OCI-LY3 (cell line): ENCODE measurements at regions not wholly inside any gene's neighbourhood (a gene's known extent, or its start where the extent isn't known, plus 50 kb on each side); places are given as distances from the start of the nearest gene placed in this dataset.

ENCODE experiments used
- H2AFZ ChIP-seq: fragments of 200-600, 300-600 bp; shearing (Covaris generic); 2 replicates; pipeline ENCODE4 v1.6.0; 2014; ENCODE audit warnings: antibody characterized with exemption, low read depth, low read length
- H3K27ac ChIP-seq: fragments of 200-600, 300-600 bp; sonication (generic); 2 replicates; pipeline ENCODE4 v1.5.1; 2014; ENCODE audit warnings: mild to moderate bottlenecking, low read length, moderate library complexity, mixed read lengths
- H3K27me3 ChIP-seq: fragments of 200-600, 300-600 bp; sonication (generic); 2 replicates; pipeline ENCODE4 v1.6.1; 2014; ENCODE audit warnings: low read depth, low read length, mixed read lengths
- H3K36me3 ChIP-seq: fragments of 200-600, 300-600 bp; sonication (generic); replicated peaks from 2 replicates; pipeline ENCODE3; 2014; ENCODE audit warnings: low read depth, low read length, mixed read lengths
- H3K4me1 ChIP-seq: fragments of 300-600, 200-600 bp; sonication (generic); 2 replicates; pipeline ENCODE4 v1.6.1; 2014; ENCODE audit warnings: low read length, mixed read lengths
- H3K4me2 ChIP-seq: fragments of 200-600, 300-600 bp; sonication (generic); 2 replicates; pipeline ENCODE4 v1.6.1; 2014; ENCODE audit warnings: low read length, mixed read lengths
- H3K4me3 ChIP-seq: fragments of 300-600, 200-600 bp; sonication (generic); 2 replicates; pipeline ENCODE4 v1.5.1; 2014; ENCODE audit warnings: antibody characterized with exemption, mild to moderate bottlenecking, low read length, moderate library complexity
- H3K79me2 ChIP-seq: fragments of 300-600, 200-600 bp; shearing (Covaris generic); 2 replicates; pipeline ENCODE4 v1.6.1; 2014; ENCODE audit warnings: mild to moderate bottlenecking, low read length, mixed read lengths
- H3K9ac ChIP-seq: fragments of 300-600, 200-600 bp; shearing (Covaris generic); 2 replicates; pipeline ENCODE4 v1.6.0; 2014; ENCODE audit warnings: mild to moderate bottlenecking, low read length, moderate library complexity
- H3K9me3 ChIP-seq: fragments of 200-600, 300-600 bp; shearing (Covaris generic); 2 replicates; pipeline ENCODE4 v1.6.1; 2014; ENCODE audit warnings: low read length, mixed read lengths; ENCODE audit not compliant: insufficient read depth
- H4K20me1 ChIP-seq: fragments of 200-600, 300-600 bp; sonication (generic); 2 replicates; pipeline ENCODE4 v1.6.1; 2016; ENCODE audit warnings: low read length, mixed read lengths; ENCODE audit not compliant: insufficient read depth
- EZH2phosphoT487 ChIP-seq: fragments of 200-600 bp; shearing (Covaris generic); IDR thresholded peaks from 2 replicates; pipeline ENCODE4 v1.6.1; 2018; ENCODE audit warnings: antibody characterized with exemption, mixed run types, low read depth
- TF ChIP-seq, protein P1 (sequence below): fragments of 200-600, 300-600 bp; sonication (generic); IDR thresholded peaks from 2 replicates; pipeline ENCODE4 v1.5.1; 2014; ENCODE audit warnings: antibody characterized with exemption, low read length, low read depth

DNA sequence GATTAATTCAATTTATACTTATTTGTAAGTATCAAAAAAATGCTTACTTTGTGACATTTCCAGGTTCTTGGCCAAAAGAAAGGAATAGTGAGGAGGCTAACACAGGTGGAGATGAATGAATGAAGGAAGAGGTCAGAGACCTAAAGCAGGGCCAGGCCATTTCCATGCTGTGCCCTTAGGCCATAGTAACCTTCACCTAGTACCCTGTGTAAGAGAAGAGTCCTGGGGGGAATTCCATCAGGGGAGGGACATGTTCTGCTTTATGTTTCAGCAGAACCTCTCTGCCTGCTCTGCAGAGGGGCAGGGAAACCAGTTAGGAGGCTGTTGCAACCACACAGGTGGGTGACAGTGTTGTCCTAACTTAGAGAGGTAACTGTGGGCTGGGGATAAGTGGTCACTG lies 204.2 kb upstream of the CDH20 start:
- no peak for TF ChIP-seq EZH2phosphoT487
- TF ChIP-seq, protein P1, sequence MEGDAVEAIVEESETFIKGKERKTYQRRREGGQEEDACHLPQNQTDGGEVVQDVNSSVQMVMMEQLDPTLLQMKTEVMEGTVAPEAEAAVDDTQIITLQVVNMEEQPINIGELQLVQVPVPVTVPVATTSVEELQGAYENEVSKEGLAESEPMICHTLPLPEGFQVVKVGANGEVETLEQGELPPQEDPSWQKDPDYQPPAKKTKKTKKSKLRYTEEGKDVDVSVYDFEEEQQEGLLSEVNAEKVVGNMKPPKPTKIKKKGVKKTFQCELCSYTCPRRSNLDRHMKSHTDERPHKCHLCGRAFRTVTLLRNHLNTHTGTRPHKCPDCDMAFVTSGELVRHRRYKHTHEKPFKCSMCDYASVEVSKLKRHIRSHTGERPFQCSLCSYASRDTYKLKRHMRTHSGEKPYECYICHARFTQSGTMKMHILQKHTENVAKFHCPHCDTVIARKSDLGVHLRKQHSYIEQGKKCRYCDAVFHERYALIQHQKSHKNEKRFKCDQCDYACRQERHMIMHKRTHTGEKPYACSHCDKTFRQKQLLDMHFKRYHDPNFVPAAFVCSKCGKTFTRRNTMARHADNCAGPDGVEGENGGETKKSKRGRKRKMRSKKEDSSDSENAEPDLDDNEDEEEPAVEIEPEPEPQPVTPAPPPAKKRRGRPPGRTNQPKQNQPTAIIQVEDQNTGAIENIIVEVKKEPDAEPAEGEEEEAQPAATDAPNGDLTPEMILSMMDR, result no peak
- Histone ChIP-seq H3K36me3 (no peaks in the 10 kb centered on the region), H3K4me1 (no peaks in the 10 kb centered on the region), H3K9ac (no peak overlapping the region), H3K4me2 (no peak overlapping the region), H3K4me3 (no peak overlapping the region), H3K9me3 (no peaks in the 10 kb centered on the region), H4K20me1 (no peaks in the 10 kb centered on the region), H2AFZ (no peak overlapping the region), H3K27ac (no peak overlapping the region), H3K79me2 (no peaks in the 10 kb centered on the region), H3K27me3 (no peaks in the 10 kb centered on the region)

DNA sequence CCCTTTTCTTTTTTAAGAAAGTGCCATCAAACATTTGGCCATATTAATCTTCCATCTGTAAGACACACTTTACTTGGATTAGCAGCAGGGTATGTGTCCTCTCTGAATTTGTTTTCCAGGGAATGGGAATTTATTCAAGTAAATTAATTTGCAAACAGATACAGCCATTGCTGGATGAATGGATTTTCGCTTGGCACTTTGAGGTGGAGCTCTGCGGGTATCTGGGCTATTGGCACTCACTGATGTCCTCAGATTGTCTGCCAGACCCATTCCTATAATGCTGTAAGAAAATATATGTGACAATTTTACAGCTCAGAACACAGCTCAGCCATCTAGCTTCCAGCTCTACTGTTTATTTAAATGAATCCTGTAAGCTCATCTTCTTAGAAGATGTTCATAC lies 201.2 kb upstream of the CDH20 start:
- Histone ChIP-seq H3K4me2 (no peak overlapping the region), H4K20me1 (no peaks in the 10 kb centered on the region), H3K27me3 (no peaks in the 10 kb centered on the region), H3K9ac (no peak overlapping the region), H3K4me3 (no peak overlapping the region), H2AFZ (no peak overlapping the region), H3K36me3 (no peaks in the 10 kb centered on the region), H3K79me2 (no peaks in the 10 kb centered on the region), H3K27ac (no peak overlapping the region), H3K9me3 (no peaks in the 10 kb centered on the region), H3K4me1 (no peaks in the 10 kb centered on the region)
- no peak for TF ChIP-seq EZH2phosphoT487
- TF ChIP-seq, protein P1, result no peak

DNA sequence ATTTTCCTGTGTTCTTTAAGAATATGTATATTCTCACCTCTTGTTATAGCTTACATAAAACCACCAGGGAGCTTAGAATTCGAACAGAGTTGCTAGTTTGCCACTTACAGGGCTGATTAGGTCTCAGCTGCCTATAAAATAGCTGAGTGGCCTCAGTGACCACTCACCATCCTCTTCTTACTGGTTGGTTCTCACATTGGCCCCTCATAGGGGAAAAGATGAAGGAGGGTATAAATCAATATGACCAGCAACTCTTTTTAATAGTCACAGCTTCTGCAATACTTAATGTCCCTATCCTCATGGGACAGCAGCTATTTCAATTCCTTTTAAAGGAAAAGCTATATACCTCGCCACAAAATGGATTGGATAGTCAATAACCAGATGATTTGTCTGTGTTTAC lies 199.4 kb upstream of the CDH20 start:
- no peaks in the 10 kb centered on the region for H3K79me2 ChIP-seq
- H3K4me2 ChIP-seq, result no peak overlapping the region
- H3K4me1 ChIP-seq, result no peaks in the 10 kb centered on the region
- H3K9ac ChIP-seq, result no peak overlapping the region
- H2AFZ ChIP-seq, result no peak overlapping the region
- H3K4me3 ChIP-seq, result no peak overlapping the region
- H4K20me1 ChIP-seq, result no peaks in the 10 kb centered on the region
- H3K27me3 ChIP-seq, result no peaks in the 10 kb centered on the region
- H3K36me3 ChIP-seq, result no peaks in the 10 kb centered on the region
- no peaks in the 10 kb centered on the region for H3K9me3 ChIP-seq
- TF ChIP-seq, protein P1, result no peak
- no peak for TF ChIP-seq EZH2phosphoT487
- H3K27ac ChIP-seq, result no peak overlapping the region

DNA sequence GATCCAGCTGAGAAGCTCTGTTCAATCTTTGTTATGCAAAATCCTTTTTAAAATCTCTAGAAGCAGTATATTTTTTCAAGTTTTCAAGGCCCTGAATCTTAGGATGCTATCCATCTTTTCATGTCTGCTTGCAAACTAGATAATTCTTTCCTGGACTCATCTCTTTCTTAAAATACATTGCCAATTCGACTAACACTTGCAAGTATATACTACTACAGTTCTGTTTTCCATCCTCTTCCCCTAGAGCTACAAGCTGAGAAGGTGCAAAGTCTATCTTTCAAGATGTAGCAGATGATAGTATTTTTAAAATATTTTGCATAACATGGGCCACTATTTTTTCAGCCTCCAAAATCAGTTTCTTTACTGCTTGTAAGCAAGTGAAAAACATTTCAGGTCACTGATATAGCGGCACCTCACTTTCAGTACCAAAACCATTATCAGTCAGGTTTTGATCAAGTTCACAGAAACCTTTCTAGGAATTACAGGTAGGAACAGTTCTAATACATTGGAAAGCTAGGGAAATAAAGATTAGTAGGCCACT lies 196.4 kb upstream of the CDH20 start:
- Histone ChIP-seq H3K9ac (no peak overlapping the region), H3K79me2 (no peaks in the 10 kb centered on the region), H3K4me3 (no peak overlapping the region), H3K4me2 (no peak overlapping the region), H3K27me3 (no peaks in the 10 kb centered on the region), H4K20me1 (no peaks in the 10 kb centered on the region), H3K9me3 (0 out of 2 replicates have a peak, but pooled peaks cover 2% of the 10 kb centered on the region), H2AFZ (no peak overlapping the region), H3K36me3 (no peaks in the 10 kb centered on the region), H3K4me1 (no peaks in the 10 kb centered on the region), H3K27ac (no peak overlapping the region)
- TF ChIP-seq, protein P1, result no peak
- TF ChIP-seq EZH2phosphoT487, result no peak
